ENCODE measurements at regions not wholly inside any gene's neighbourhood (a gene's known extent, or its start where the extent isn't known, plus 50 kb on each side); places are given as distances from the start of the nearest gene placed in this dataset.

DNA sequence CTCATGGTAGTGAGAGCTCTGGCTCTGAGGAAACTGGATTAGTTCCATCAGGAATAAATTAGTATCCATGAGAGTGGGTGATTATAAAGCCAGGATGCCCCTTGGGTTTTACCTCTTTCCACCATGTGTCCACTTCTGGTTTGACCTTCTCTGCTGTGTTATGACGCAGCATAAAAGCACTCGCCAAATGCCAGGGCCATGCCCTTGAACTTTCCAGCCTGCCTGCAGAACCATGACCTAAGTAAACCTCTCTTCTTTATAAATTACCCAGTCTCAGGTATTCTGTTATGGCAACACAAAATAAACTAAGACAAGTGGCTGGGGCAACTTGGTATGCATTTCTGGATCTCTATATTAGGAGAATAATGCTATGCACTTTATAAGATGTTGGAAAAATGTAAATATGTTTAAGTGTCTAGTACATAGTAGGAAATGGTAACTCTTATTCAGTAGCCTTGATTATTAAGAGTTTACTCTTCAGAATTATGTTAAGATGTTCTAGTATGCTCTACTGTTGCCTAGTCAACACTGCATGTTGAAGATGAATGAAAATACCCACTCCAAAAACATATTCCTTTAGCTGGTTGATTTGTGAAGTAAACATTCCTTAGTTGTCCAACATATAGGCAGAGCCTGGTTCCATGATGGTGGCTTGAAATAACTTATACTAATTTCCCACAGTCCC lies 455.6 kb upstream of the TMPO start:
- Histone ChIP-seq H3F3A (ENCODE audit: insufficient read depth, low read length) (no peaks in the 10 kb centered on the region), H3K4me3 (ENCODE audit: low read depth, low read length, poor library complexity, severe bottlenecking) (no peak overlapping the region), H3K9ac (ENCODE audit: low read length) (no peak overlapping the region), H3K9me3 (ENCODE audit: low read length) (no peaks in the 10 kb centered on the region), H3K79me2 (ENCODE audit: insufficient read depth, low read length) (no peaks in the 10 kb centered on the region), H3K4me1 (ENCODE audit: insufficient read depth, low read length, severe bottlenecking) (no peaks in the 10 kb centered on the region), H3K9me2 (ENCODE audit: low read depth, low read length) (no peaks in the 10 kb centered on the region), H2AFZ (ENCODE audit: low read length) (no peak overlapping the region), H3K36me3 (ENCODE audit: insufficient read depth, low read length) (no peaks in the 10 kb centered on the region), H3K4me2 (ENCODE audit: low read length) (no peak overlapping the region), H3K27ac (ENCODE audit: low read depth, low read length, poor library complexity, severe bottlenecking) (no peak overlapping the region), H3K27me3 (ENCODE audit: insufficient read depth, low read length) (no peaks in the 10 kb centered on the region), H4K20me1 (ENCODE audit: insufficient read depth, low read length) (no peaks in the 10 kb centered on the region)
- TF ChIP-seq EZH2 (IDR thresholded peaks at IDR 0.05; ENCODE audit: borderline replicate concordance, low read length): no peak
- TF ChIP-seq, protein P1, sequence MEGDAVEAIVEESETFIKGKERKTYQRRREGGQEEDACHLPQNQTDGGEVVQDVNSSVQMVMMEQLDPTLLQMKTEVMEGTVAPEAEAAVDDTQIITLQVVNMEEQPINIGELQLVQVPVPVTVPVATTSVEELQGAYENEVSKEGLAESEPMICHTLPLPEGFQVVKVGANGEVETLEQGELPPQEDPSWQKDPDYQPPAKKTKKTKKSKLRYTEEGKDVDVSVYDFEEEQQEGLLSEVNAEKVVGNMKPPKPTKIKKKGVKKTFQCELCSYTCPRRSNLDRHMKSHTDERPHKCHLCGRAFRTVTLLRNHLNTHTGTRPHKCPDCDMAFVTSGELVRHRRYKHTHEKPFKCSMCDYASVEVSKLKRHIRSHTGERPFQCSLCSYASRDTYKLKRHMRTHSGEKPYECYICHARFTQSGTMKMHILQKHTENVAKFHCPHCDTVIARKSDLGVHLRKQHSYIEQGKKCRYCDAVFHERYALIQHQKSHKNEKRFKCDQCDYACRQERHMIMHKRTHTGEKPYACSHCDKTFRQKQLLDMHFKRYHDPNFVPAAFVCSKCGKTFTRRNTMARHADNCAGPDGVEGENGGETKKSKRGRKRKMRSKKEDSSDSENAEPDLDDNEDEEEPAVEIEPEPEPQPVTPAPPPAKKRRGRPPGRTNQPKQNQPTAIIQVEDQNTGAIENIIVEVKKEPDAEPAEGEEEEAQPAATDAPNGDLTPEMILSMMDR (IDR thresholded peaks at IDR 0.05; ENCODE audit: low read length): no peak

DNA sequence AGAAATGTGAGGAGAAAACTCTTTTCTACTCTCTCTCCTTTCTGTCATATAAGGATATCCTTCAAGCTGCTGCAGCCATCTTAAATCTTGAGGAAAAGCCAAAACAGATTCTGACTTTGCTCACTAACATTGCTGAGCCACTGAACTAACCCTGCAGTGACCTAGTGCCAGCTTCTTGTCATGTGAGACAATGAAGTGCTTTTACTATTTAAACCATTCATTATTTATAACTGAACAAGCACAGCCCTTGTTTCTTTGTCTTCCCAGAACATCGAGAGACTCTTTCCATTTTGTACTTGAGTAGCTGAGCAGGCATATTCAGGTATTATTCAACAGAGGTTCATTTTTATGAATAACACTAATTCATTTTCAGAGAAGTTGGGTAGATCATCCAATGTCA lies 455.0 kb upstream of the TMPO start:
- H3K4me2 ChIP-seq (ENCODE audit: low read length): no peak overlapping the region
- H3K9me3 ChIP-seq (ENCODE audit: low read length): no peaks in the 10 kb centered on the region
- H4K20me1 ChIP-seq (ENCODE audit: insufficient read depth, low read length): no peaks in the 10 kb centered on the region
- H3F3A ChIP-seq (ENCODE audit: insufficient read depth, low read length): no peaks in the 10 kb centered on the region
- no peaks in the 10 kb centered on the region for H3K36me3 ChIP-seq (ENCODE audit: insufficient read depth, low read length)
- H2AFZ ChIP-seq (ENCODE audit: low read length): no peak overlapping the region
- H3K4me3 ChIP-seq (ENCODE audit: low read depth, low read length, poor library complexity, severe bottlenecking): no peak overlapping the region
- H3K27me3 ChIP-seq (ENCODE audit: insufficient read depth, low read length): no peaks in the 10 kb centered on the region
- H3K4me1 ChIP-seq (ENCODE audit: insufficient read depth, low read length, severe bottlenecking): no peaks in the 10 kb centered on the region
- H3K9me2 ChIP-seq (ENCODE audit: low read depth, low read length): no peaks in the 10 kb centered on the region
- TF ChIP-seq EZH2 (IDR thresholded peaks at IDR 0.05; ENCODE audit: borderline replicate concordance, low read length): no peak
- TF ChIP-seq, protein P1 (IDR thresholded peaks at IDR 0.05; ENCODE audit: low read length): no peak
- no peaks in the 10 kb centered on the region for H3K79me2 ChIP-seq (ENCODE audit: insufficient read depth, low read length)
- H3K27ac ChIP-seq (ENCODE audit: low read depth, low read length, poor library complexity, severe bottlenecking): no peak overlapping the region
- no peak overlapping the region for H3K9ac ChIP-seq (ENCODE audit: low read length)

DNA sequence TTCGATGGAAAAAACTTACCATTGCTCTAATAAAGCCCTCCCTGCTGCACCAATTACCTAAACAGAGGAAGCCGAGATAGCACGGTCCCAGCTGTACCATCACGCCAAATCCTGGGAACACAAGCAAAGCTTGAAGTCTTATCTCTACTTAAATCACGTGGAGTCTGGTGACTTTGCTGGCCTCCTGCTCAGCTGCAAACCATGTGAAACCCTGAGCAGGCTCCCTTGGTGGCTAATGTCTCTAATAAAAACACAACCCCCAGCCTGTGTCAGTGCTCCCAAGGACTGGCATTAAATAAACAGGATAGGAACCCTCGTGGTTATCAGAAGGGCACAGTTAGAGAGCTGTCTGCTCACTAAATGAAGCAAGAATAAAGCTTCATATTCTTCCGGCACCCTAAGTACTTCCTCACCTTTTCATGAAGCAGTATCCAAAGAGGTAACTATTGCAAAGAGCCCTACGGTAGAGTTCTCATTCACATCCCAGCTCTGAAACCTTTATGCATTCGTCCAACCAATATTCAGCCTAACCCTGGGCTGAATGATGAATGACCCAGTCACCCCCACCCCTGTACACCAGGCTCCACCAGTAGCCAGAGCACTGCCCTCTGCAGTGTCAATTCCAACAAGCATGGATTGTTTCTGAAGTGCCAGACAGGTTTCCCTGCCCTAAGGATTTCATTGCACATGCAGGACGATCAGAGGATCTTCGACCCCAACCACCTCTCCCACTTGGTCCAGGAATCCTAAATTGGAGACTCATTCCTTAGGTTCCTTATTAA lies 452.7 kb upstream of the TMPO start:
- Histone ChIP-seq H3K4me3 (ENCODE audit: low read depth, low read length, poor library complexity, severe bottlenecking) (no peak overlapping the region), H3K9me3 (ENCODE audit: low read length) (no peaks in the 10 kb centered on the region), H3K9me2 (ENCODE audit: low read depth, low read length) (no peaks in the 10 kb centered on the region), H2AFZ (ENCODE audit: low read length) (no peak overlapping the region), H3K9ac (ENCODE audit: low read length) (no peak overlapping the region), H3K79me2 (ENCODE audit: insufficient read depth, low read length) (no peaks in the 10 kb centered on the region), H3K27me3 (ENCODE audit: insufficient read depth, low read length) (no peaks in the 10 kb centered on the region), H3K4me1 (ENCODE audit: insufficient read depth, low read length, severe bottlenecking) (no peaks in the 10 kb centered on the region), H3K4me2 (ENCODE audit: low read length) (no peak overlapping the region), H3K27ac (ENCODE audit: low read depth, low read length, poor library complexity, severe bottlenecking) (no peak overlapping the region), H3F3A (ENCODE audit: insufficient read depth, low read length) (no peaks in the 10 kb centered on the region), H3K36me3 (ENCODE audit: insufficient read depth, low read length) (no peaks in the 10 kb centered on the region), H4K20me1 (ENCODE audit: insufficient read depth, low read length) (no peaks in the 10 kb centered on the region)
- no peak for TF ChIP-seq EZH2 (IDR thresholded peaks at IDR 0.05; ENCODE audit: borderline replicate concordance, low read length)
- TF ChIP-seq, protein P1 (IDR thresholded peaks at IDR 0.05; ENCODE audit: low read length): no peak
